Stimulated activated CD4-positive, alpha-beta T cell treated with anti-CD3 and anti-CD28 coated beads, Interleukin-1b, Interleukin-23, amount 100 ng/mL, for 24 hours (primary cell): ENCODE measurements at regions not wholly inside any gene's neighbourhood (a gene's known extent, or its start where the extent isn't known, plus 50 kb on each side); places are given as distances from the start of the nearest gene placed in this dataset.
"Not testable (repeated sequence)": the region's sequence is repeated elsewhere in the genome, so short reads cannot be mapped to it uniquely, and the experiment has no call there.

Experiments used
- DNase-seq, 4 experiments: peaks; one replicate each; pipeline ENCODE4 v3.0.0-alpha.2; 2020; ENCODE audit warnings: low read depth in 4 of 4, low spot score in 1 of 4

- DNase-seq: no peak
Observed at GRCh38 chr5:36778336-36778735, 98.2 kb upstream of the NIPBL start.

GRCh38 chr5:36782612-36783011 is 94.0 kb upstream of the NIPBL start:
- not testable (repeated sequence) for DNase-seq

GRCh38 chr5:36786448-36787012 is 90.0 kb upstream of the NIPBL start:
- DNase-seq: no peak

- DNase-seq: no peak
Observed at GRCh38 chr5:36787365-36788093, 89.0 kb upstream of the NIPBL start.

- no peak for DNase-seq
Observed at GRCh38 chr5:36790847-36791246, 85.7 kb upstream of the NIPBL start.

GRCh38 chr5:36792560-36793180 is 83.9 kb upstream of the NIPBL start:
- no peak for DNase-seq

- no peak for DNase-seq
Observed at GRCh38 chr5:36795366-36795765, 81.2 kb upstream of the NIPBL start.

- DNase-seq: no peak
Observed at GRCh38 chr5:36796155-36796554, 80.4 kb upstream of the NIPBL start.

- DNase-seq: no peak
Observed at GRCh38 chr5:36801523-36801922, 75.0 kb upstream of the NIPBL start.

GRCh38 chr5:36802187-36802586 is 74.4 kb upstream of the NIPBL start:
- DNase-seq: no peak

GRCh38 chr5:36813249-36813648 is 63.3 kb upstream of the NIPBL start:
- not testable (repeated sequence) for DNase-seq

GRCh38 chr5:36815871-36816270 is 60.7 kb upstream of the NIPBL start:
- DNase-seq: no peak

- DNase-seq: no peak
Observed at GRCh38 chr5:36820900-36821299, 55.7 kb upstream of the NIPBL start.

- no peak for DNase-seq
Observed at GRCh38 chr5:36826694-36827093, 49.9 kb upstream of the NIPBL start.
